GM18502 (cell line): ENCODE measurements at regions not wholly inside any gene's neighbourhood (a gene's known extent, or its start where the extent isn't known, plus 50 kb on each side); places are given as distances from the start of the nearest gene placed in this dataset.
A peak's percentile ranks its signal among the peaks of the same experiment; 100 is the strongest.

Experiments used
- ATAC-seq: cut with Tn5 transposase; IDR thresholded peaks from one replicate; pipeline ENCODE4 v1.9.1; 2021; ENCODE audit warnings: mild to moderate bottlenecking; ENCODE audit not compliant: unreplicated experiment, poor library complexity

DNA sequence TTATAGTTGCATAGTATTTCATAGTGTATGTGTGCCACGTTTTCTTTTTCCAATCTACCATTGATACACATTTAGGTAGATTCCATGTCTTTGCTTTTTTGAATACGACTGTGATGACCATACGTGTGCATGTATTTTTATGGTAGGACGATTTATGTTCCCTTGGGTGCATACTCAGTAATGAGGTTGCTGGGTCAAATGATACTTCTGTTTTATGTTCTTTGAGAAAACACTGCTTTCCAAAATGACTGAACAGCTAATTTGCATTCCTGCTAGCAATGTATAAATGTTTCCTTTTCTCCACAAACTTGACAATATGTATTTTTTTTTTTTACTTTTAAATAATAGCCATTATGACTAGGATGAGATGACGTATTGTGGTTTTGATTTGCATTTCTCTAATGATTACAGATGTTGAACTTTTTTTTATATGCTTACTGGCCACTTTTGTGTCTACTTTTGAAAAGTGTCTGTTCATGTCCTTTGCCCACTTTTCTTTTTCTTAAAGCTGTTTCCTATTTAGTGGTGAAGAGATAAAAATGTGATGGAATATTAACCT lies 969.5 kb upstream of the NDST4 start:
- no peak for ATAC-seq

DNA sequence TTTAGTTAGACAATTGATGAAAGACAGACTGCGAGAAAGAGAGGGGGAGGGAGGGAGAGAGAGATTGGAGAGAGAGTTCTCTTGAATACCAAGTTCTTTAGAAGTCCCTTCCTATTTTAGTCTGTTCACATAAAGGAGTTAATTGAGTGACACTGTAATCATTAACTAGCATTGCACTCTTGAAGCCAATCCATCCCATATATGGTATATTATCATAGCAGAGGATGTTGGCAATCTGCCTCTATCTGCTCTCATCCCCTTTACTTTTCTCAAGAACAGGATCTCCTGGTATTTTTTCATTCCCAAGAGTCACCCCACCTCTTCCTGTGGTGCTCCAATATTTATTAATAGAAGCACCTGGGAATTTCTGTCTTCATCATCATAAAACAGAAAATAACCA lies 959.6 kb upstream of the NDST4 start:
- no peak for ATAC-seq

DNA sequence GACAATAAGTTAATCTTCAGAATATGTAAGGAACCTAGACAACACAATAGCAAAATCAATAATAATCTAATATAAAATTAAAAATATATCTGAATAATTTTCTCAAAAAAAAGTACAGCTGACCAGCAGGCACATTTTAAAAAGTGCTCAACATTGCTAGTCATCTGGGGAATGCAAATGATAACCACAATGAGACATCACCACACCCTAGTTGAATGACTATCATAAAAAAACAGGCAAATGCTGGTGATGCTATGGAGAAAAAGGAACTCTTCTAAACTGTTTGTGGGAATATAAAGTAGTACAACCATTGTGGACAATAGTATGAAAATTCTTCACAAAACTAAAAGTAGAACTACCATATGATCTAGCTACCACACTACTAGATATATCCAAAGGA lies 956.9 kb upstream of the NDST4 start:
- no peak for ATAC-seq

DNA sequence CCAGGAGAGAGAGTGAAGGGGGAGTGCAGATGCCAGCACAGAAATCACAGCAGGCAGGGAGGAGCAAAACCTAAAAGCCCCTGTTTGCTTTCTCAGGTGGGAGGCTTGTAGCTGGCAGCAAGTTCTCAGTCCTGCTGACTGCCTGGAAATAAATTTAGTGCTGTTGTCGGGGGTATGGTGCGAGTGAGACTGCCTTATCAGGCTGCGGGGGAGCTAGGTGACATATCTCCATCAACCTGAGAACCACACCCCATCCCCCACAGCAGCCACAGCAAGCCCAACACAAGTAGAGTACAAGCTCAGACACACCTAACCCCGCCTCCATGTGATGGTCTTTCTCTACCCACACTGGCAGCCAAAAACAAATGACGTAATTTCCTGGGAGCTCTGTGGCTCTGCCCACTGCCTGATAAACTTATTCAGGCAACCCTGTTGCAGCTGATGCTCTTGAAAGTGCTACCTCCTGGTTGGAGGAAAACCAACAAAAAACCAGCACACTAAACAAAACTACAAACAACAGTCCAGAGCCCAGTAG lies 953.4 kb upstream of the NDST4 start:
- no peak for ATAC-seq

DNA sequence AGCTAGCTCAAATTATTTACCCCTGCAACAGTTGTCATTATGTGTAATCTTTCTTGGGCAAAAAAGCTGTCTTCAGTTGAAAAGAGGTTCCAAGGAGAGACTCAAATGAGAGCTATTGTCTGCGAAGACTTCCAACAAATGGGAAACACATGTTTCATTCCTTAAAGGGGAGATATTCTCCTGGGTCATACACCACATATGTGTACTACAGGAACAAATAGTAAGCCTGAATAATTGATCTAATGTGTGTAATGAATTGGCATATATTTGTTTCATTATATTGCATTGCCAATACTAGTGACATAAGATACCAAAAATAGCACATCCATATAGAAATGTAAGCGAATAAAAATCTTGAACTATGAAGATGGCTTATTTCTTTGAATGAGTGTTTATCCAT lies 950.9 kb upstream of the NDST4 start:
- no peak for ATAC-seq

DNA sequence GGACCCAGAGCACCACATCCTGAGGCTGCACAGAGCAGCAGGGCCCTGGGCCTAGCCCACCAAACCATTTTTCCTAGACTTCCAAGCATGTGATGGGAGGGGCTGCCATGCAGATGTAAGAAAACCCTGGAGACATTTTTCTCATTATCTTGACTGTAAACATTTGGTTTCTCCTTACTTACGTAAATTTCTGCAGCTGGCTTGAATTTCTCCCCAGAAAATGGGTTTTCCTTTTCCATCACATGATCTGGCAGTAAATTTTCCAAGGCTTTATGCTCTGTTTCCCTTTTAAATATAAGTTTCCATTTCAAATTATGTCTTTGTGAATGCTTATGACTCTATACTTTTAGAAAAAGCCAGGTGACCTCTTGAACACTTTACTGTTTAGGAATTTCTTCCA lies 945.9 kb upstream of the NDST4 start:
- ATAC-seq: no peak

DNA sequence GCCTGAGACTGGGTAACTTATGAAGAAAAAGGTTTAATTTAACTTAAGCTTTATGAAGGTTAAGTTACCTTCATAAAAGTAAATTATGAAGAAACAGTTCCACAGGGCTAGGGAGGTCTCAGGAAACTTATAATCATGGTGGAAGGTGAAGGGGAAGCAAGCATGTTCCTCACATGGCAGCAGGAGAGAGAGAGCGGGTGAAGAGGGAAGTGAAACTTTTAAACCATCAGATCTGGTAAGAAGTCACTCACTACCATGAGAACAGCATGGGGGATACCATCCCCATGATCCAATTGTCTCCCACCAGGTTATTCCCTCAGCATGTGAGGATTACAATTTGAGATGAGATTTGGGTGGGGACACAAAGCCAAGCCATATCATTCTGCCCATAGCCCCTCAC lies 944.7 kb upstream of the NDST4 start:
- peak; percentile 63 for ATAC-seq

DNA sequence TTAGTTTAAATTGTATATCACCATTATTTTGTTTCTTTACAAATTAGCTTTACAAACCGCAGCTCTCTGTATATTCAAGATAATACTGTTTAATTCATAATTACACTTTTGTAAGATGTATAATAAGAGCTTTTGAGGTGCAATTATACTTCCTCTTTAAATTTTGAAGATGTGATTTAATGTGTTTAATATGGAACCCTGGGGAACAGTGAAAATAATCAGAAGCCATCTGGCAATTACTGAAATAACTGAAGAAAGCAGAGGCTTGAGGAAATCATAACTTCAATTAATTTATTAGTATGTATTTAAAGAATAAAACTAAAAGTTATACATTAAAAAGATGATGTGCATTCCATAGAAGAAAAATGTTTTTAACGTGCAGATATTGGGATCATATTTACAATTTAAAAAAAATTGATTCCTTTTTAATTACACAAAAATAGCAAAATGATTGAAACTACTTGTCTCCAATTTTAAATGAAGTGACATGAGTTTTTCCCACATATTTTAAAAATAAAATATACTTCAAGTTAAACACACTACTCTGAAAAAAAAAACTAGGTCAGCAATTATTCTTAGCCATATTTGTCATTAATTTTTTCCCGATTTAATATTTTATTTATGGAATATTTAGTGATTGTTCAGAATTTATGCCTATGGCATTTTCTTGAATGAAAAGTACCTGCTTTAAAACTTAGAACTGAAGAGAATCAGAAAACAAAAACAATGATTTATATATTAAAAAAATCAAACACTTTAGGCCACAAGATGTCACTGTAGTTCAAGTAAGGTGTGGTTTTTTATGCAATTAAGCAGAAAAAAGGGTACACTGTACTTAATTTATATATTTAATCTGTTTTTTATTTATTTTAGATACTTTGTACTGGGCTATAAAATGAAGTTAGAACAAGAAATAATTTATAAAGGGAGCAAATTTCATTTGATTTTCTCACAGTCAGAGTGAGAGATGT lies 942.7 kb upstream of the NDST4 start:
- ATAC-seq: no peak

DNA sequence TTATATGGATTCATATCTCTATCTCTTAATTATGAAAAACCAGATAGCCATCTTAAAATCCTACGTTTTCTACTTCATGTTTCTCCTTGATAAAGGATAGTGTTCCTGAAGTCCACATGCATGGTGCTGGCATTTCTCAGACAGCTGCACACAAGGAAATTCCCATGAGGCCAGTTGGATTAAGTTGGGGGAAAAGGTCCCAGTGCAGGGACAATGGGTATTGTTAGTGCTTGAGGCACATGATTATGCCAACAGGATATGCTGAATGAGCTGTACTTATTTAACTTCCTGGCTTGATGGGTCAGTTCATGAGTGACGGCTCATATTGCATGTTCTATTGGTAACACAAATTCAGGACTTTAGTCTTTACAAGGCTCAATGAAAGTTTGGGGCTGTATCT lies 913.9 kb upstream of the NDST4 start:
- ATAC-seq: no peak

DNA sequence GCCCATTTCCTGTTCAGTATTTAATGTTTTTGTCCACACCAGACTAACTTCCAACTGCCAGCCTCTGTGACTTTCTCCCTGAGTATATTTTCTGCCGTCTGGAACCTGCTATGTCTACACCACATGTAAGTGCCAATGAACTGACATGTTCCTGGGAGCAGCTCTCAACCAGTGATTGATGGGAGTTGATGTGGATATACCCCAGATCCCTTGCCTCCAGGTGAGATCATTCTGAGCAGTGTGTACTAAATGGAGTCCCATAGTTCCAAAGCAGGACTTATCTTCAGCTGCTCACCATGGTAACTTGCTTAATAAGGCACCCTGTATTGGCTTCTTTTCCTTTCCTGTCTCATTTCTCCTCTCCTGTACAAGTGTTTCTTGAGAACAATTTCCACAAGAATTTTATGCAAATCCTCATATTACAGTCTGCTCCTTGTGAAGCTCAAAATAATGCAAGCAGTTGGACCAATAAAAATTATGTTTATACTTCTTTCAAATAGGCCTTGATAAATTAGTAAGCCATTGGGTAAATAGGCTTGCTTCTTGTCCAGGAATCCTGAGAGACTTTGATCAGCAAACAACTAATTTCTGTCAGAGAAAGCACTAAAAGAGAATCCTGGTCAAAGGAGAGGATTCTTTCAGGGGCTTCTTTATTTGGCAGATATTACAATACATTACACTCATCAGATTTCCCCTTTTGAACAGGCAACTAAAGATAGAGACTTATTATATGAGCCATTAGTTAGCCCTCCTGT lies 911.7 kb upstream of the NDST4 start:
- no peak for ATAC-seq

DNA sequence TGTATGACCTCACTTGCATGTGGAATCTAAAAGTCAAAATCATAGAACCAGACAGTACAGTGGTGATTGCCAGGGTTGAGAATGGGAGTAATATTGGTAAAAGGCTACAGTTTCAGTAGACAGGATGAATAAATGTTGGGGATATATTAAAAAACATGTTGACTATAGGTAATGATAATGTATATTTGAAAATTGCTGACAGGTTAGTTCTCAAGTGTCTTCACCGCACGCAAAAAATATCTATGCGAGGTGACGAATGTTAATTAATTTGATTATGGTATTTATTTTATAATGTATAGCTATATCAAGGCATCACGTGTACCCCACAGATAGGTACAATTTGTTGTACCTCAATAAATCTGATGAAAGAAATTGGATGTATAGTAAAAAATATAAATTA lies 909.6 kb upstream of the NDST4 start:
- no peak for ATAC-seq

DNA sequence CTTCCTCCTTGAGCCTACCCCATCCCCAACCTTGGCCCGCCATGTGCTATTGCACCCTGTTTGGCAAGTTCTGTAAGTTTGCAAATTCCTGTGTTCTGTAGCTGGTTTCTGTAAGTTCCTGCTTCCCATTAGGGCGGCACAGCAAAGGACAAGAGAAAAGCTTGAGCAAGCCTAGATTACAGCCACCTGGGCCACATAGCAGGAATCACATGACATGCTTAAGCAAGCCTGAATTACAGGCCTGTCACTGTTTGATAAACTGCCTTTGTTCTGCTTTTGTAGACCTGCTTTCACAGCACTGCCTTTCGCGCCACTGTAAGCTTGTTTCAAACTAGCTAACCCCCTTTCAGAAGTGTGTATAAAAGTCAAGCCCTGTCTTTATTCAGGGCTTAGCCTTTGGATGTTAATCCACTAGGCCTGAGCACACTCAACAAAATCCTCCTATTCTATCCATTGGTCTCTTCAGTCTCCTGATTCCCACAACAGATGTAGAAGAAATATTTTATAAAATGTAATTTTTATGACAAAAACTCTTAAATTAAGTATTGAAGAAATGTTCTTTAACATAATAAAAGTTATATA lies 906.8 kb upstream of the NDST4 start:
- ATAC-seq: no peak

DNA sequence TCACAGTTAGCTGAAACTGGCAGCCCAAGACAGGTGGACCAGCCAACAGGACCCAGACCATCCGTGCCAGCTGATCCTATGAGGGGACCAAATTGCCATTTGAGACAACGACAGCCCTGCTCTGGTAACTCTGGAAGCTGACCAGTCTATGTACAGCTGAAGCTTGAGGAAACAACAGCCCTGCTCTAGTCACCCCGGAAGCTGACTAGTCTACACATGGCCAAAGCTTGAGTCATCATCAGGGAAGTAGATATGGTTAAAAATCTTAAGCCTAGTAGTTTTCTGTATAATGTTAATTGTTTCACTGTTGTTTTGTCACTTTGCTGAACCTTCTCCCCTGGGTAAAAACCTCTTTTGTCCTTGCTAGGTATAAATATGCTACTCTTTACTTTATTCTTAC lies 905.4 kb upstream of the NDST4 start:
- ATAC-seq: no peak

DNA sequence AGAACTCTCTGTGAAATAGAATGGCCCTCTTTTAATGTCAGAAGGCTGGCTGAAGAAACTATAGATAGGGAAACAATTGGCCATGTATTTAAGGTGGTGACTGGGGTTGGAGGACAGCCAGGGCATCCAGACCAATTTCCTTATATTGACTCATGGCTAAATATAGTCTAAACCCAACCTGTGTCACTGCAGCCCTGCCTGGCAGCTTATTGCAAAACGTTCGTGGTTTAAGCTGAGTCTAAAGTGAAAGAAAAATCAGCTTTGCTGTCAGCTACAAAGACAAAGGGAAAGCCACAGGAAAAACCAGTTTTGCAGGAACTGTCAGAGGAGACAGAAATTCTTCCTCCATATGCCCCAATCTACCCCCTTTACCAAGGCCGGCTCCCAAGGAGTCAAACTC lies 902.8 kb upstream of the NDST4 start:
- ATAC-seq: no peak

DNA sequence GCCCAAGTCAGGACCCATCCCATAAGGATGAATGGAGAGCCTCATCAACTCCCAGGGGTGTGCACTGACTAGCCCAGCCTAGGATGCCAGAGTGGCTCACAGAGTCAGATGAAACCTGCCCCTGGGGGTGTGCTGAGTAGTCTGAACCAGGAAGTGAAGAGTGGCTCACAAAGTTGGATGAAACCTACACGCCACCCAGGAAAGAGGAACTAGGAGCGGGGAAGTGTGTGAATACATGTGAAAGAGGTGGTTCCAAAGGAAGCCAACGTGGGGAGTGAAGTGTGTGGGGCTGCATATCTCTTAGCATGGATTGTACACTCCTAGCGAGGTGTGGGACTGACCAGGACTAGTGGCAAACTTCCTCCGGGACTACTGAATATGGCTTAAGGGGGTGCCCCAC lies 902.1 kb upstream of the NDST4 start:
- ATAC-seq: no peak

DNA sequence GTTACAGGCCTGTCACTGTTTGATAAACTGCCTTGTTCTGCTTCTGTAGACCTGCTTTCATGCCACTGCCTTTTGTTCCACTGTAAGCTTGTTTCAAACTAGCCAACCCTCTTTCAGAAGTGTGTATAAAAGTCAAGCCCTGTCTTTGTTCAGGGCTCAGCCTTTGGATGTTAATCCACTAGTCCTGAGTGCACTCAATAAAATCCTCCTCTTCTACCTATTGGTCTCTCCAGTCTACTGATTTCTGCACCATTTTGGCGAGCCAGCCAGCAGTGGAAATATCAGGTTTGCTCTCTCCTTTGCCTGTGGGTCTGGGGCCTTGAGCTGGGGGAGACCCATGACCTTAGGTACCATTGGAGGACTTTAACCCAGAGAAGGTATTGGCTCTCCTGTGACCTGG lies 901.6 kb upstream of the NDST4 start:
- ATAC-seq: no peak

DNA sequence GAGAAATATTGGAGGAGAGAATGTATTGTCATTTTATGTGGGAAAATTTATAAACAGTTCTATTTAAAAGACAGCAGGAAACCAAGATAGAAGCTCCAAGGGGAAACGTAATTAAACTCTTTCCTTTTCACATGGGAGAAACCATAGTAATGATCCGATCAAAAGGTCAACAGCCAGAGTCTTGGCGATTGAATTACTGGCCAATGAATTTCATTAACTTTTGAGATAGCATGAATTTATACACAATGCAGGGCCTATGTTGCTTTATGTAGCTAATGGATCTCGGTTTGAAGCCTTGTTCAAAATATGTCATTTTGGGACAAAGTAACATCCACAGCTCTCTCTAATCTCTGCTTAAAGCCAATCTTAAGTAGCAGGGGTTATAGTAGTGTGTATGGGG lies 897.5 kb upstream of the NDST4 start:
- ATAC-seq: no peak

DNA sequence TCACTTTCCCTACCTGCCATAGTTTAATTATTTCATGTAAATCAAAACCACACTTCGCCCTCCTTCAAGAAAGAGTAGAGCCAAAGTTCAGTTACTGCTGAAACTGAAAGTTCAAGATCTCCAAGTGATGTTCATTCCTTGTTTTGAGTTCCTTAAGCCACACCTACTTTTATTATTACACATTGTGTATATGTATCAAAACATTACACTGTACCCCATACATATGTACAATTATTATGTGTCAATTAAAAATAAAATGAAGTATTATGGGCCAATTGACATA lies 892.3 kb upstream of the NDST4 start:
- ATAC-seq: no peak

DNA sequence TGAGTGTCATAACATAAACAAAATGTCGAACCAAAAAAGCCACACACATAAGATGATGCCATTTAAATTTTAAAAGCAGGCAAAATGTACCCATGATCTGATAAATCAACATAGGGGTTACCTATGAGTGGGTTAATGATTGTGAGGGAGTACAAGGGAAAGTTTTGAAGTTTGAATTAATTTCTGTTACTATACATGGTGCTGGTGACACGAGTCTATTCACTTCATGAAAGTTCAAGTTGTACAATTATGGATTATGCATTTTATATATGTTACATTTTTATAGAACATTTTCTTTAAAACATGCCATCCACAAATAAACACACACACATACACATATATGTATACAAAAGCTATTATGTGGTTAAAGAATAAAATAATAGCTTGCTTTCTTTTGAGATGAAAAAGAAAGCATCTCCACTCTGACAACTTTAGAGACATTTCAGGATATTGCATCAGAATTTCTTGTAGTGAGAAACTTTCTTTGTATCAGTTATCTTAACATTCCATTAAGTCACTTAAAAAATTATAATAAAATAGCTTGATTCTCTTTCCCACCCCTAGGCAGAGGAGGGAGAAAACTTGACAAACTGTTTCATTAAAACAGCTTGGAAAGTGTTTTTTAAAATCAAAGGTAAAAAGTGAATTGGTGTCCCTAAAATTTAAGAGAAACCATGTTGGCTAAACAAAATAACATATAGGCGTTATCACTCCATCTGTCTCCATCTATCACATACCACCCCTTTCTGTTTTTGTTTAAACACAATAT lies 891.8 kb upstream of the NDST4 start:
- ATAC-seq: no peak

DNA sequence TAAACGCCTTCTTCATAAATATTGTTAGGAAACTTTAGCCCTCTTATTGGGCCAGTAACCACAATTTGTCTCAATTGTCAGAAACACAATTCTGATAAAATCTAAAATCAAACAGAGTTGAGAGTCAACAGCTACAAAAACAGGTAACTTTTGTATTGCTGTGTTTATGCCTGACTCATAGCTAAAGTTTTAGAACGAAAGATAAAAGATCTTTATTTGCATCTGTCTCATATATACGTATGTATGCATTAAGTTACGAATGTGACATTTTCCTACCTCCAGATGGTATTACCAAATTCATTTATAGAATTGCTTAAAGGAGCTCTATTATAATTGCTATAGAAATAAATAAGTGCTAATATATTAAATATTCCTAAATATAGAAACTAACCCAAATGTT lies 887.9 kb upstream of the NDST4 start:
- ATAC-seq: no peak
